ENCODE measurements at regions not wholly inside any gene's neighbourhood (a gene's known extent, or its start where the extent isn't known, plus 50 kb on each side); places are given as distances from the start of the nearest gene placed in this dataset.

GRCh38 chr6:21997119-21998037 lies 299.5 kb downstream of the PRL start:
- no peak for DNase-seq (ENCODE audit: low read depth)

DNA sequence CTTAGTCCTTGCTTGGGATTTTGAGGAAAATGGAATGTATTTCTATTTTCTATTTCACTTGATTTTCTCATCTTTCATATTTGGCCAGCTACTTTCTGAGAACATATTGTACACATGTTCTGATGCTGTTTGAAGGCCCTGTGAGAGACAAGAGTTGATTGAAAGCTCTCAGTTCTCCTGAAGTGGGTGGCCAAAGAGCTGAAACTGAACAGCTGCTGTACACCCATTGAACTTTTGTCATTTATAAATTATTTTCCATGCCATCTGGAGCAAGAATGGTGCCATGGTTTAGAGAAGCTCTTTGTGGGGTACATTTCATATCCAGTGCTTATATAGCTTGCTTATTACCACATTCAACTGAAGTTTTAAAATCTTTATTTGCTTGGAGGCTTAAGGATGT lies 298.3 kb downstream of the PRL start:
- DNase-seq (ENCODE audit: low read depth) = no peak

- no peak for DNase-seq (ENCODE audit: low read depth)
These were observed 297.8 kb downstream of the PRL start for GRCh38 chr6:21999012-21999528.

- DNase-seq (ENCODE audit: low read depth) = no peak
These were observed 297.1 kb downstream of the PRL start for GRCh38 chr6:21999741-22000140.

GRCh38 chr6:22001396-22002027 lies 295.3 kb downstream of the PRL start:
- no peak for DNase-seq (ENCODE audit: low read depth)

DNA sequence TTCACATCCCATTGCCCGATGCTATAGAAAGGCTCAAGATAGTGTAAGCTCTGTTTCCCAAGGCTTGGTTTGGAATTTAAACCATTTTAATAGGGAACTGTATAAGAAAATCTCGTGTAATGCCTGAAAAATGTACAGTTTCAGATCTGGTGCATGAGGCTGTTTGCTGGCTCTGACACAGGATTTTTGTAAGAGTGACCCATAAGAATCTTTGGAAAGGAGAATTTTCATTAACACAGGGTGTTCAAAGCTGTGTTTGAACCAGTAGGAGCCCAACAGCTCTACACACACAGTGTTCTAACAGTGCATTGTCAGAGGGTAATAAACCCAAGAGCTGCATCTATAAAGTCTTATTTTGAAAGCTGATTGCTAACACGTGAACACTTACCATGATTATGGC lies 293.5 kb downstream of the PRL start:
- DNase-seq (ENCODE audit: low read depth) = peak; percentile 8

DNA sequence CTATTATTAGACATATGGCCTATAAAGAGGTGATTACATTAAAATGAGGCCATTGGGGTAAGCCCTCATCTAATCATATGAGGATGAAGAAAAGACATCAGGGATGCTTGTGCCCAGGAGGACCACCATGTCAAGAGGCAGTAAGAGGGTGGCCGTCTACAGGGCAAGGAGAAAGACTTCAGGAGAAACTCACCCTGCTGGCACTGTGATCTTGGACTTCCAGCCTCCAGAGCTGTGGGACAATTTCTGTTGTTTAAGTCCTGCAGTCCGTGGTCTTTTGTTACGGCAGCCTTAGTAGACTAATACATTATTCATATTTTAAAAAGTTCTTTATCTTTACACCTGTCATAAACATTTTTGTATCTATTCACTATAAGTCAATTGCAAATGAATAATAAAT lies 290.0 kb downstream of the PRL start:
- DNase-seq (ENCODE audit: low read depth) = no peak

- no peak for DNase-seq (ENCODE audit: low read depth)
These were observed 289.4 kb downstream of the PRL start for GRCh38 chr6:22007469-22007868.

- no peak for DNase-seq (ENCODE audit: low read depth)
These were observed 288.5 kb downstream of the PRL start for GRCh38 chr6:22008248-22008836.

- DNase-seq (ENCODE audit: low read depth) = no peak
These were observed 286.7 kb downstream of the PRL start for GRCh38 chr6:22010102-22010501.

DNA sequence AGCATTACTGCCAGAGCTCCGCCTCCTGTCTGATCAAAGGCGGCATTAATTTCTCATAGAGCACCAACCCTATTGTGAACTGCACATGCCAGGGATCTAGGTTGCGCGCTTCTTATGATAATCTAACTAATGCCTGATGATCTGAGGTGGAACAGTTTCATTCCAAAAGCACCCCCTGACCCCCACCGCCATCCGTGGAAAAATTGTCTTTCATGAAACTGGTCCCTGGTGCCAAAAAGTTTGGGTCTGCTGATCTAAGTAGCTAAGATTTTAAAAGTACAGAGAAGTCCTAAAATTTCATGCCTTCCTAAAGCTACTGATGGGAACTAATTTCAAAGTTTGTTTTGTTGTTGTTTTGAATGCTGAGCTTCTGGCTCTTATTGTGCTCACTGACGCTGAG lies 281.6 kb downstream of the PRL start:
- DNase-seq (ENCODE audit: low read depth) = no peak

DNA sequence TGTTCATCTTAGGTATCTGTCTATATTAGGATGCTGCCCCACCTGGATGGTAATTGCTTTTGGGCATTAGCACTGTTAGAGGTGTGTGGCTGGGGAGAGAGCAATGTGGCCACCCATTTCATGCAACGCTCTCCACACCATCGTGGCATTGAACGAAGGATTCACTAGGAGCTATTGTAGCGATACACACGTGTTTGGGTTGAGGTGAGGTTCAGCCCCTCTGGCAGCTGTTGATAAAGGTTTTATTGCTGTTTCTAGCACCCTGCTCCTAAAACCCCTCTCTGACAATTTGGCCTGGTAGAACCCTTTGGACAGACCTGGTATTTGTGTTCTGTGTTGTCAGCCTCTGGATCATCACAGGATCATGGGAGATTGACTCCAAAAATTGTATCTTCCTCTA lies 280.9 kb downstream of the PRL start:
- no peak for DNase-seq (ENCODE audit: low read depth)

GRCh38 chr6:22017272-22017671 lies 279.6 kb downstream of the PRL start:
- no peak for DNase-seq (ENCODE audit: low read depth)

DNA sequence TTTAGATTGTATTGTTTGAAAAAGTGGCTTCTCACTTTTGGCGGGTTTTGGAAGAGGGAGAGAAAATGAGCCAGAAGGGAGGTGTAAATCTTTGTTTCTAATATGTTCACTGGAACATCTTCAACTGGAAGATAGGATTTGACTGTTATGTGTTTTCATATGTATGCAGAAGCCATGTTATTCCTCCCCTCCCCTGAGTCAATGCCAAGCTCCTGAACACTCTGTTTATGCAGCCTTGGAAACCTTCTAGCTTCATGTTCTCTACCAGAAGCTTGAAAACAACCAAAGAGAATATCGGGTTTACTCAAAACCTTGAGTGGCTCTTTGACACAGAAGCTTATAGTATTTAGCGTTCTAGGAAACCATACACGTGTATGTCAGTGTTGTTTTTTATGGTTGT lies 279.1 kb downstream of the PRL start:
- DNase-seq (ENCODE audit: low read depth) = no peak

DNA sequence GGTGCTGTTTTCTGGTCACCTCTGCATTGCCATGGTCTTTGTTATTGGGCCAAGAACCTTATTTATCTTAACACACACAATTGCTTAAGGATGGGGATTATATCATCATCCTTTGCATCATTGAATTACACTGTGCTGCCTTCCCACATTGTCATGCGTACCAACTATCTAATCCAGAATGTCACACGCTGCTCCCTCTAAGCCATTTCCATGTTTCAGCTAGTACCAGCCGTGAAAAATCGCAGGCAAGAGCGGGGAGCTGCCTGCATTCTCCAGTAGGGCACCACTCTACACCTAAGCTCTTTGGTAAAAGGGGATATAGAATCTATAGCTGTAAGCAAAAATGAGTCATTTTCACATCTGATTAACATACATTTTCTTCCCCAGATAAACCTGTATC lies 277.0 kb downstream of the PRL start:
- DNase-seq (ENCODE audit: low read depth) = no peak

DNA sequence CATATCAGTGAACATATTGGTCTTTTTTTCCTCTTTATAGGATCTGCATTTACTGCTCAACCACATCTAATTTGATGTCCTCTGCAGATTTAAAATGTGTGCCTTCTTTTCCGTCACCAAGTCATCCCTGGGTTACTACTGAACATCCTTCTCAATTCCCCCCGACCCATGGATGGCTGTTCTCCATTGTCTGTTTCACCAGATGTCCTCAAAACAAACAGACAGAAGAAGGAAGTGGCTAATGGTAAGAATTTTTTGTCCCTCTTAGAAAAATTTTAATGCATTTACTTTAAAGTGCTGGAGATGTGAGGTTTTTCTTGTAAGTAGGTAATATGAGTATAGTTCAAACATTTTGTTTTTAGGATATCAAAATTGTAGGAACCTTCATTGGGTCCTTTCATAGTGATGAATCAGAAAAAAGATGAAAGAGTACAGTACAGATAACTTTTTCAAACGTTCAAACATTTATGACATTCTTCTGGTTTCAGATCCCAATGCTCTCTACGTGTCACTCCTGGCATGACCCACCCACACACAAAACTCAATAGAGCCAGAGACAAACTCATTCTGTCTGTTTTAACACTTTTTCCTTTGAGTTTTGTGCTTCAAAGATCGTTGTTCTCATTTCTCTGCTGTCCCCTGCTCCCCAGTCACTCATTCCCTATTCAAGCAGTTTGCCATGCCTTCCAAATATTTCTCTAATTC lies 276.4 kb downstream of the PRL start:
- DNase-seq (ENCODE audit: low read depth) = no peak

GRCh38 chr6:22021966-22022365 lies 274.9 kb downstream of the PRL start:
- no peak for DNase-seq (ENCODE audit: low read depth)

GRCh38 chr6:22023937-22024336 lies 272.9 kb downstream of the PRL start:
- DNase-seq (ENCODE audit: low read depth) = no peak

- DNase-seq (ENCODE audit: low read depth) = no peak
These were observed 271.8 kb downstream of the PRL start for GRCh38 chr6:22024973-22025467.

- DNase-seq (ENCODE audit: low read depth) = no peak
These were observed 271.2 kb downstream of the PRL start for GRCh38 chr6:22025468-22026163.

- DNase-seq (ENCODE audit: low read depth) = no peak
These were observed 270.6 kb downstream of the PRL start for GRCh38 chr6:22026164-22026678.

Measured in fibroblast of gingiva (primary cell).